C4-2B (cell line): ENCODE measurements at regions not wholly inside any gene's neighbourhood (a gene's known extent, or its start where the extent isn't known, plus 50 kb on each side); places are given as distances from the start of the nearest gene placed in this dataset.
A peak's percentile ranks its signal among the peaks of the same experiment; 100 is the strongest.
"Not testable (repeated sequence)": the region's sequence is repeated elsewhere in the genome, so short reads cannot be mapped to it uniquely, and the experiment has no call there.

Experiments
- H3K27ac ChIP-seq: fragments of 450-650 bp; 2 replicates; pipeline ENCODE4 v1.5.1; 2017
- ZFX ChIP-seq: fragments of 450-650 bp; IDR thresholded peaks from 2 replicates; pipeline ENCODE4 v1.6.1; 2017
- TF ChIP-seq, protein P1 (sequence below): fragments of 450-650 bp; conservative IDR thresholded peaks from 2 replicates; pipeline ENCODE4 v1.5.1; 2017; ENCODE audit warnings: mild to moderate bottlenecking

DNA sequence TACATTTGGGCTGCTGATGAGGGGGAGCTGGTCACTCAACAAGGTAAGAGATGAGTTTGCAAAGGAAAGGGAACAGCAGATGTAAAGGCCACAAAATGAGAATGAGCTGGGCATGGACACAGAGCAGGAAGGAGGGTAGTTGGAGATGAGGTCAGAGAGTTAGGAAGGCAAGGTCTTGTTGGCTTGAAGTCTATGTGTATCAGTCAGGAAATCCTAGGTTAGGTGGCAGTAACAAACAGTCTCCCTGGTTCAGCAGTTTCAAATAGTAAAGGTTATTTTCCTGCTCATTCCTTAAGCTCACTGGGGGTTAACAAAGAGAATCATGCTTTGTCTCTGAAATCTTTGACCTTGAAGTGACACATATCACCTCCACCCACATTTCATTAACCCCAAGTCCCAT, 58.3 kb upstream of the ARL4C start:
- no peak for TF ChIP-seq ZFX
- TF ChIP-seq, protein P1, sequence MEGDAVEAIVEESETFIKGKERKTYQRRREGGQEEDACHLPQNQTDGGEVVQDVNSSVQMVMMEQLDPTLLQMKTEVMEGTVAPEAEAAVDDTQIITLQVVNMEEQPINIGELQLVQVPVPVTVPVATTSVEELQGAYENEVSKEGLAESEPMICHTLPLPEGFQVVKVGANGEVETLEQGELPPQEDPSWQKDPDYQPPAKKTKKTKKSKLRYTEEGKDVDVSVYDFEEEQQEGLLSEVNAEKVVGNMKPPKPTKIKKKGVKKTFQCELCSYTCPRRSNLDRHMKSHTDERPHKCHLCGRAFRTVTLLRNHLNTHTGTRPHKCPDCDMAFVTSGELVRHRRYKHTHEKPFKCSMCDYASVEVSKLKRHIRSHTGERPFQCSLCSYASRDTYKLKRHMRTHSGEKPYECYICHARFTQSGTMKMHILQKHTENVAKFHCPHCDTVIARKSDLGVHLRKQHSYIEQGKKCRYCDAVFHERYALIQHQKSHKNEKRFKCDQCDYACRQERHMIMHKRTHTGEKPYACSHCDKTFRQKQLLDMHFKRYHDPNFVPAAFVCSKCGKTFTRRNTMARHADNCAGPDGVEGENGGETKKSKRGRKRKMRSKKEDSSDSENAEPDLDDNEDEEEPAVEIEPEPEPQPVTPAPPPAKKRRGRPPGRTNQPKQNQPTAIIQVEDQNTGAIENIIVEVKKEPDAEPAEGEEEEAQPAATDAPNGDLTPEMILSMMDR = no peak
- H3K27ac ChIP-seq = no peak overlapping the region

DNA sequence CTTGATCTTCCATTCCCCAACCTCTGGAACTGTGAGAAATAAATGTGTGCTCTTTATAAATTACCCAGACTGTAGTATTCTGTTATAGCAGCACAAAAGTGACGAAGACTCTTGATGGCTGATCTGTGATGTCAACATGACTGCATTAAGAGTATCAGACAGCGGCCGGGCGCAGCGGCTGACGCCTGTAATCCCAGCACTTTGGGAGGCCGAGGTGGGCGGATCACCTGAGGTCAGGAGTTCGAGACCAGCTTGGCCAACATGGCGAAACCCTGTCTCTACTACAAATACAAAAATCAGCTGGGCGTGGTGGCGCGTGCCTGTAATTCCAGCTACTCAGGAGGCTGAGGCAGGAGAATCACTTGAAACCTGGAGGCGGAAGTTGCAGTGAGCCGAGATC, 56.3 kb upstream of the ARL4C start:
- H3K27ac ChIP-seq = not testable (repeated sequence)

DNA sequence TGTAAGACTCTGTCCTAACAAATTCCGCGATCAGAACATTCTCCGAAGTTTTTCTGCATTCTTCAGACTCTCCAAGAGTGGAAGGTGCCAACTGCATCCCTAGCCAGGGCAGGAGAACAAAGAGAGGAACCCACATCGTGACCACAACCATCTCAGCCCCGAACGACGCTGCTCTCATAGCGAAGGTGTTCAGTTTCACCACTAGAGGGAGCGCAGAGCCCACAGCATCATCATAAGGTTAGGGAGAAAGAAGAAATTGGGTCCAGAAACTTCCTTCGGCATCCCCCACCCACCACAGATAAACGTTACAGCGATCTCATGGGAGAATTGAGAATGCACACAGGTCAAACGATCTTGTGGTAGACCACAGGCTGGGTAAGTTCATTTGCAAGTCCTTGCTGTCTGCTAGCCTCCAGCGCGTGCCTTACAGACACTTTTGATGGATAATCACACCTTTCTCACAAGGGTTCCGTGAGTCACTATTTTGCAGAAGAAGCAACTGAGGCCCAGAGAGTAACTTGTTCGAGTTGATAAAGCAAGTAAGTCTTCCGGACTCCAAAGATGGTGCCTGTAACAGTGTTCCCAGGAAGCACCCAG, 53.7 kb upstream of the ARL4C start:
- TF ChIP-seq, protein P1 = peak; percentile 92
- no peak for TF ChIP-seq ZFX
- no peak overlapping the region for H3K27ac ChIP-seq

DNA sequence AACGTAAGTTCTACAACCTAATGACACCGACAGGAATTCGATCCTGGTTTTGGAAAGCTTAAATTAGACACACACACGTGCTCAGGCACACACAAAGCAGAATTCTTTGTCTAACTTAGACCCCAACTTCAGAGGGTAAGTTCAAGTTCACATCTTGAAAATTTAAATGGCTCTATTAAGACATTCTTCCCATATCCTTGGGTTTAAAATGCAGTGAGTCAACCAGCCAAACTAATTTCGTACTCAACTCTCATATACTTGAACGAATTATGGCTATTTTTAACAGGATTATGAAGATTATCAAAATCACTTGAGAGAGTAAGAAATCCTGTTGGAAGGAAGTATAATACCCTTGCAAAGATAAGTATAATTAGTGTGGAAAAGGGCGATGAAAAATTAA, 53.2 kb upstream of the ARL4C start:
- no peak for TF ChIP-seq ZFX
- TF ChIP-seq, protein P1 = no peak

DNA sequence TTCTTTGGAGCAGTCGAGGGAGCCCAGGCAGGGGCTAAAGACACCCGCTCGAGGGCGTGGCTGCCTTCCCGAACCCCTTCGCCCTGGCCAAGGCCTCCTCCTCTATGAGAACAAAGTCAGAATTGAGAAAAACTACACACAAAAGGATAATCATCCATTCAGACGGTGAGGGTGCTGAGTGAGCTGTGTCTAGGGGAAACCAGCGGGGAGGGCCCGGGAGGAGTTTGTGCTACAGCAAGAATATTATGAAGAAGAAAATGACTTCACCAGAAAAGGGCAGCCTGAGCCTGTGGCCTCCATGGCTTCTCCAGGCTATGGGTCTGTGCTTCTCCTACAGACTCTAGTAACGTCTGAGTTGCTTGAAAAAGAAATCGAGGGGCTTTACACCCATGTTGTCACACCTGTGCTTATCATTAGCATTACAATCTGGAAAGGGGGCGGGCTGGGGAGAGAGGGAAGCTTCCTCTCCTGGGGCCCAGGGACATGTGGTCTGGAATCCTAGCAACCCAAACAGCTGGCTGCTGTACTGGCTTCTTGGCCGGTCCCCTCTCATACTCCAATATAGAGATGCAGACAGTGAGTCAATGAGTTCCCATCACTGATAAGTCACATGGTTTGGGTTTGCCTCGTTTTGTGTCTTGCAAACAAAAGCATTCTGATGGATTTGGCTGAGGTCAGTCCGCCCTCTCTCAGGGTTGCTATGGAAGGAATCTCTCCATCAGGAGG, 52.0 kb upstream of the ARL4C start:
- H3K27ac ChIP-seq = no peak overlapping the region
- no peak for TF ChIP-seq ZFX
- TF ChIP-seq, protein P1 = no peak

More for the DNA sequence above, 53.2 kb upstream of the ARL4C start:
- no peak overlapping the region for H3K27ac ChIP-seq

DNA sequence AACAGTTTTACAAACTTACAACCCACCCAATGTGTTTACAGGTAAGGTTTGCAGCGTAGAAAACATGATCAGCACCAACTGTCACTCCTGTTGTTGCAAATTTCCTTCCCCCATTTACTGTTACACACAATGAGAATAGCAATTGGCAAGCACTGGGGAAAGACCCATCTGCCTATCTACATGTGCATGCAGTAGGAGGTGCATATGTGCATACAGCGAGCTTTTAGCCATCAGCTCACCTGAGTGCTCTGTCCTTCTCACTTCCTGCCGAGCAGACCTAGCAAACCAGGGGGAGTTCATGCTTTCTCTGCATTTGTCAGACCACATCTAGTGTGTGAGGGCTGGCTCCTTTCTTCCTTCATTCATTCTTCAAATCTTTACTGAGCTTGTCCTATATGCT, 49.9 kb upstream of the ARL4C start:
- TF ChIP-seq ZFX = no peak
- TF ChIP-seq, protein P1 = no peak
- H3K27ac ChIP-seq = no peak overlapping the region
